ENCODE measurements at regions not wholly inside any gene's neighbourhood (a gene's known extent, or its start where the extent isn't known, plus 50 kb on each side); places are given as distances from the start of the nearest gene placed in this dataset.

- no peak overlapping the region for H4K8ac ChIP-seq (ENCODE audit: low read depth, low read length)
- H2BK5ac ChIP-seq (ENCODE audit: low read length): no peak overlapping the region
- no CpG with 5 or more reads among the region's 4 CpGs for WGBS, 2 donors (ENCODE audit: extremely low coverage in 2 of 2, insufficient read length in 2 of 2, insufficient replicate concordance in 1 of 2)
- no peak overlapping the region for H2BK15ac ChIP-seq (ENCODE audit: low read length)
- H3K79me1 ChIP-seq (ENCODE audit: low read depth, low read length): no peaks in the 10 kb centered on the region
- no peaks in the 10 kb centered on the region for H3K36me3 ChIP-seq (replicated peaks in 1 of 2; ENCODE audit: control insufficient read depth in 2 of 2, insufficient read depth in 2 of 2, low read length in 2 of 2)
- H3K23ac ChIP-seq (ENCODE audit: low read depth, low read length, poor library complexity): no peak overlapping the region
- no peaks in the 10 kb centered on the region for H3K4me1 ChIP-seq (ENCODE audit: control insufficient read depth in 2 of 2, insufficient read depth in 1 of 2, low read depth in 1 of 2, low read length in 2 of 2)
- no peak overlapping the region for H3K4ac ChIP-seq (ENCODE audit: low read length)
- H3K9me3 ChIP-seq (replicated peaks in 1 of 2; ENCODE audit: control insufficient read depth in 2 of 2, insufficient read depth in 1 of 2, low read depth in 1 of 2, low read length in 2 of 2): no peaks in the 10 kb centered on the region
- H3K4me2 ChIP-seq (ENCODE audit: insufficient read depth, low read length, poor library complexity, severe bottlenecking): no peak overlapping the region
- H2BK120ac ChIP-seq (ENCODE audit: low read depth, low read length): no peak overlapping the region
- no peak overlapping the region for H3K4me3 ChIP-seq (ENCODE audit: low read length in 2 of 2)
- no peak overlapping the region for H3K9ac ChIP-seq (ENCODE audit: low read depth, low read length, poor library complexity)
- no peak overlapping the region for H3K27ac ChIP-seq (replicated peaks; ENCODE audit: low read length)
- H3K27me3 ChIP-seq (ENCODE audit: control insufficient read depth in 3 of 3, insufficient read depth in 3 of 3, low read depth in 1 of 3, low read length in 3 of 3): no peaks in the 10 kb centered on the region
- no peak for DNase-seq (ENCODE audit: low spot score)
- no peak overlapping the region for H3K14ac ChIP-seq (ENCODE audit: low read length)
- no peak overlapping the region for H2AK5ac ChIP-seq (ENCODE audit: low read depth, low read length)
- H4K91ac ChIP-seq (ENCODE audit: low read depth, low read length, poor library complexity): no peak overlapping the region
- no peak overlapping the region for H3K18ac ChIP-seq (ENCODE audit: low read length)
- no peak overlapping the region for H2AFZ ChIP-seq (ENCODE audit: low read length)
- H2BK12ac ChIP-seq (ENCODE audit: low read length): no peak overlapping the region
Observed at GRCh38 chr13:105702441-105702840, 833.0 kb downstream of the EFNB2 start.

GRCh38 chr13:105692769-105693168 lies 842.7 kb downstream of the EFNB2 start:
- Histone ChIP-seq H2AK5ac (ENCODE audit: low read depth, low read length) (no peak overlapping the region), H2BK120ac (ENCODE audit: low read depth, low read length) (no peak overlapping the region), H3K36me3 (replicated peaks in 1 of 2; ENCODE audit: control insufficient read depth in 2 of 2, insufficient read depth in 2 of 2, low read length in 2 of 2) (no peaks in the 10 kb centered on the region), H3K9ac (ENCODE audit: low read depth, low read length, poor library complexity) (no peak overlapping the region), H3K4me3 (ENCODE audit: low read length in 2 of 2) (no peak overlapping the region), H3K4me2 (ENCODE audit: insufficient read depth, low read length, poor library complexity, severe bottlenecking) (no peak overlapping the region), H2BK5ac (ENCODE audit: low read length) (no peak overlapping the region), H2BK12ac (ENCODE audit: low read length) (no peak overlapping the region), H3K23ac (ENCODE audit: low read depth, low read length, poor library complexity) (no peak overlapping the region), H4K8ac (ENCODE audit: low read depth, low read length) (no peak overlapping the region), H2BK15ac (ENCODE audit: low read length) (no peak overlapping the region), H3K14ac (ENCODE audit: low read length) (no peak overlapping the region), H3K4me1 (ENCODE audit: control insufficient read depth in 2 of 2, insufficient read depth in 1 of 2, low read depth in 1 of 2, low read length in 2 of 2) (no peaks in the 10 kb centered on the region), H4K91ac (ENCODE audit: low read depth, low read length, poor library complexity) (no peak overlapping the region), H3K18ac (ENCODE audit: low read length) (no peak overlapping the region), H2AFZ (ENCODE audit: low read length) (no peak overlapping the region), H3K27ac (replicated peaks; ENCODE audit: low read length) (no peak overlapping the region), H3K9me3 (replicated peaks in 1 of 2; ENCODE audit: control insufficient read depth in 2 of 2, insufficient read depth in 1 of 2, low read depth in 1 of 2, low read length in 2 of 2) (peaks cover 0 to 2% of the 10 kb centered on the region in 2 donors), H3K79me1 (ENCODE audit: low read depth, low read length) (no peaks in the 10 kb centered on the region), H3K27me3 (ENCODE audit: control insufficient read depth in 3 of 3, insufficient read depth in 3 of 3, low read depth in 1 of 3, low read length in 3 of 3) (no peaks in the 10 kb centered on the region), H3K4ac (ENCODE audit: low read length) (no peak overlapping the region)
- no CpG with 5 or more reads among the region's 5 CpGs for WGBS, 2 donors (ENCODE audit: extremely low coverage in 2 of 2, insufficient read length in 2 of 2, insufficient replicate concordance in 1 of 2)
- no peak for DNase-seq (ENCODE audit: low spot score)

- no peaks in the 10 kb centered on the region for H3K27me3 ChIP-seq (ENCODE audit: control insufficient read depth in 3 of 3, insufficient read depth in 3 of 3, low read depth in 1 of 3, low read length in 3 of 3)
Observed at GRCh38 chr13:105684216-105684615, 851.2 kb downstream of the EFNB2 start.

GRCh38 chr13:105679838-105680237 lies 855.6 kb downstream of the EFNB2 start:
- Histone ChIP-seq H4K8ac (ENCODE audit: low read depth, low read length) (no peak overlapping the region), H3K9ac (ENCODE audit: low read depth, low read length, poor library complexity) (no peak overlapping the region), H3K4me1 (ENCODE audit: control insufficient read depth in 2 of 2, insufficient read depth in 1 of 2, low read depth in 1 of 2, low read length in 2 of 2) (no peaks in the 10 kb centered on the region), H3K4me2 (ENCODE audit: insufficient read depth, low read length, poor library complexity, severe bottlenecking) (no peak overlapping the region), H3K9me3 (replicated peaks in 1 of 2; ENCODE audit: control insufficient read depth in 2 of 2, insufficient read depth in 1 of 2, low read depth in 1 of 2, low read length in 2 of 2) (no peaks in the 10 kb centered on the region), H2BK5ac (ENCODE audit: low read length) (no peak overlapping the region), H3K79me1 (ENCODE audit: low read depth, low read length) (no peaks in the 10 kb centered on the region), H2BK15ac (ENCODE audit: low read length) (no peak overlapping the region), H3K4me3 (ENCODE audit: low read length in 2 of 2) (no peak overlapping the region), H3K27me3 (ENCODE audit: control insufficient read depth in 3 of 3, insufficient read depth in 3 of 3, low read depth in 1 of 3, low read length in 3 of 3) (no peaks in the 10 kb centered on the region), H4K91ac (ENCODE audit: low read depth, low read length, poor library complexity) (no peak overlapping the region), H3K14ac (ENCODE audit: low read length) (no peak overlapping the region), H3K36me3 (replicated peaks in 1 of 2; ENCODE audit: control insufficient read depth in 2 of 2, insufficient read depth in 2 of 2, low read length in 2 of 2) (no peaks in the 10 kb centered on the region), H2AK5ac (ENCODE audit: low read depth, low read length) (no peak overlapping the region), H3K18ac (ENCODE audit: low read length) (no peak overlapping the region), H3K27ac (replicated peaks; ENCODE audit: low read length) (no peak overlapping the region), H2BK120ac (ENCODE audit: low read depth, low read length) (no peak overlapping the region), H2BK12ac (ENCODE audit: low read length) (no peak overlapping the region), H2AFZ (ENCODE audit: low read length) (no peak overlapping the region), H3K23ac (ENCODE audit: low read depth, low read length, poor library complexity) (no peak overlapping the region), H3K4ac (ENCODE audit: low read length) (no peak overlapping the region)
- no peak for DNase-seq (ENCODE audit: low spot score)
- WGBS, 2 donors (ENCODE audit: extremely low coverage in 2 of 2, insufficient read length in 2 of 2, insufficient replicate concordance in 1 of 2): no CpG with 5 or more reads among the region's 4 CpGs

More at GRCh38 chr13:105684216-105684615, 851.2 kb downstream of the EFNB2 start:
- no peak overlapping the region for H2BK15ac ChIP-seq (ENCODE audit: low read length)
- H2BK12ac ChIP-seq (ENCODE audit: low read length): no peak overlapping the region
- H4K8ac ChIP-seq (ENCODE audit: low read depth, low read length): no peak overlapping the region
- H3K23ac ChIP-seq (ENCODE audit: low read depth, low read length, poor library complexity): no peak overlapping the region
- H3K18ac ChIP-seq (ENCODE audit: low read length): no peak overlapping the region
- no peak overlapping the region for H3K4me3 ChIP-seq (ENCODE audit: low read length in 2 of 2)
- no peak overlapping the region for H4K91ac ChIP-seq (ENCODE audit: low read depth, low read length, poor library complexity)
- H2AK5ac ChIP-seq (ENCODE audit: low read depth, low read length): no peak overlapping the region
- H3K27ac ChIP-seq (replicated peaks; ENCODE audit: low read length): no peak overlapping the region
- peaks cover 0 to 2% of the 10 kb centered on the region in 2 donors for H3K9me3 ChIP-seq (replicated peaks in 1 of 2; ENCODE audit: control insufficient read depth in 2 of 2, insufficient read depth in 1 of 2, low read depth in 1 of 2, low read length in 2 of 2)
- no peak for DNase-seq (ENCODE audit: low spot score)
- no CpG with 5 or more reads among the region's 3 CpGs for WGBS, 2 donors (ENCODE audit: extremely low coverage in 2 of 2, insufficient read length in 2 of 2, insufficient replicate concordance in 1 of 2)
- no peak overlapping the region for H2AFZ ChIP-seq (ENCODE audit: low read length)
- no peaks in the 10 kb centered on the region for H3K36me3 ChIP-seq (replicated peaks in 1 of 2; ENCODE audit: control insufficient read depth in 2 of 2, insufficient read depth in 2 of 2, low read length in 2 of 2)
- H3K9ac ChIP-seq (ENCODE audit: low read depth, low read length, poor library complexity): no peak overlapping the region
- no peak overlapping the region for H3K4me2 ChIP-seq (ENCODE audit: insufficient read depth, low read length, poor library complexity, severe bottlenecking)
- H2BK5ac ChIP-seq (ENCODE audit: low read length): no peak overlapping the region
- H3K4me1 ChIP-seq (ENCODE audit: control insufficient read depth in 2 of 2, insufficient read depth in 1 of 2, low read depth in 1 of 2, low read length in 2 of 2): no peaks in the 10 kb centered on the region
- no peak overlapping the region for H3K4ac ChIP-seq (ENCODE audit: low read length)
- H3K79me1 ChIP-seq (ENCODE audit: low read depth, low read length): no peaks in the 10 kb centered on the region
- no peak overlapping the region for H2BK120ac ChIP-seq (ENCODE audit: low read depth, low read length)
- H3K14ac ChIP-seq (ENCODE audit: low read length): no peak overlapping the region

Measured in neuronal stem cell (in vitro differentiated cells).